A673 (cell line): ENCODE measurements at regions not wholly inside any gene's neighbourhood (a gene's known extent, or its start where the extent isn't known, plus 50 kb on each side); places are given as distances from the start of the nearest gene placed in this dataset.

Experiments used
- BruUV-seq: library from RNA; stranded (reverse); fragments of 400-500 nt; replicated peaks from 2 replicates; lab custom pipeline; 2021; lab: Mats Ljungman, UMichigan
- CTCF ChIA-PET: fragments of 300-600 bp; sonication (Branson Sonifier 250); formaldehyde crosslinking; loops from one replicate; lab custom pipeline; 2022; ENCODE audit warnings: antibody characterized with exemption; lab: Charles Lee
- POLR2A ChIA-PET: fragments of 300-600 bp; sonication (Branson Sonifier 250); formaldehyde crosslinking; loops from one replicate; lab custom pipeline; 2022; ENCODE audit warnings: antibody characterized with exemption; ENCODE audit not compliant: low non-redundant PET; lab: Charles Lee
- DNase-seq: peaks from one replicate; pipeline ENCODE4 v3.0.0-alpha.2; 2015; ENCODE audit warnings: low spot score
- H3K27ac ChIP-seq: fragments of 200-600 bp; sonication (generic); 2 replicates; pipeline ENCODE4 v1.5.1; 2016; ENCODE audit warnings: mixed run types, low read depth, mild to moderate bottlenecking, mixed read lengths, antibody characterized with exemption, low read length; ENCODE audit not compliant: poor library complexity, severe bottlenecking
- H3K27me3 ChIP-seq: fragments of 200-600 bp; sonication (generic); replicated peaks from 2 replicates; pipeline ENCODE4 v1.6.1; 2017; ENCODE audit warnings: mixed run types, low read depth, mild to moderate bottlenecking, mixed read lengths, antibody characterized with exemption, low read length; ENCODE audit not compliant: insufficient read depth, poor library complexity
- H3K36me3 ChIP-seq: fragments of 200-600 bp; sonication (generic); 2 replicates; pipeline ENCODE4 v1.6.1; 2016; ENCODE audit warnings: mixed run types, mild to moderate bottlenecking, mixed read lengths, antibody characterized with exemption, low read length; ENCODE audit not compliant: insufficient read depth, poor library complexity, severe bottlenecking
- H3K4me1 ChIP-seq: fragments of 200-600 bp; sonication (generic); 2 replicates; pipeline ENCODE4 v1.6.1; 2017; ENCODE audit warnings: mixed run types, mild to moderate bottlenecking, mixed read lengths, antibody characterized with exemption, low read length; ENCODE audit not compliant: insufficient read depth, poor library complexity, severe bottlenecking
- H3K4me3 ChIP-seq: fragments of 200-600 bp; sonication (generic); 2 replicates; pipeline ENCODE4 v1.5.1; 2016; ENCODE audit warnings: low read depth, mixed run types, mild to moderate bottlenecking, mixed read lengths, low read length; ENCODE audit not compliant: poor library complexity, severe bottlenecking
- H3K9me3 ChIP-seq: fragments of 200-600 bp; sonication (generic); 2 replicates; pipeline ENCODE4 v1.6.1; 2016; ENCODE audit warnings: mixed run types, low read depth, mild to moderate bottlenecking, mixed read lengths, antibody characterized with exemption, low read length; ENCODE audit not compliant: poor library complexity, severe bottlenecking
- EZH2 ChIP-seq: fragments of 200-600 bp; sonication (generic); IDR thresholded peaks from 2 replicates; pipeline ENCODE4 v1.6.1; 2017; ENCODE audit warnings: borderline replicate concordance, low read depth, mild to moderate bottlenecking, mixed read lengths, antibody characterized with exemption, low read length; ENCODE audit not compliant: poor library complexity, severe bottlenecking
- intact Hi-C: fragments of 100-400 bp; cut with micrococcal nuclease; formaldehyde crosslinking; loops from one replicate; pipeline ENCODE4 v1.10.0; 2022; ENCODE audit not compliant: unreplicated experiment
- TF ChIP-seq, protein P1 (sequence below): fragments of 300-800, 200-600 bp; sonication (generic); conservative IDR thresholded peaks from 2 replicates; pipeline ENCODE4 v1.5.1; 2017; ENCODE audit warnings: low read depth, mild to moderate bottlenecking, antibody characterized with exemption, low read length, moderate library complexity, mixed read lengths

- Histone ChIP-seq H3K27ac (no peak overlapping the region), H3K36me3 (no peaks in the 10 kb centered on the region), H3K4me3 (no peak overlapping the region), H3K9me3 (peaks cover 46% of the 10 kb centered on the region), H3K27me3 (no peaks in the 10 kb centered on the region), H3K4me1 (no peaks in the 10 kb centered on the region)
- intact Hi-C loops, result no loop called here
- DNase-seq, result no peak
- ChIA-PET POLR2A (no interaction called here), CTCF (no interaction called here)
- no TSS peak for BruUV-seq
- TF ChIP-seq, protein P1, sequence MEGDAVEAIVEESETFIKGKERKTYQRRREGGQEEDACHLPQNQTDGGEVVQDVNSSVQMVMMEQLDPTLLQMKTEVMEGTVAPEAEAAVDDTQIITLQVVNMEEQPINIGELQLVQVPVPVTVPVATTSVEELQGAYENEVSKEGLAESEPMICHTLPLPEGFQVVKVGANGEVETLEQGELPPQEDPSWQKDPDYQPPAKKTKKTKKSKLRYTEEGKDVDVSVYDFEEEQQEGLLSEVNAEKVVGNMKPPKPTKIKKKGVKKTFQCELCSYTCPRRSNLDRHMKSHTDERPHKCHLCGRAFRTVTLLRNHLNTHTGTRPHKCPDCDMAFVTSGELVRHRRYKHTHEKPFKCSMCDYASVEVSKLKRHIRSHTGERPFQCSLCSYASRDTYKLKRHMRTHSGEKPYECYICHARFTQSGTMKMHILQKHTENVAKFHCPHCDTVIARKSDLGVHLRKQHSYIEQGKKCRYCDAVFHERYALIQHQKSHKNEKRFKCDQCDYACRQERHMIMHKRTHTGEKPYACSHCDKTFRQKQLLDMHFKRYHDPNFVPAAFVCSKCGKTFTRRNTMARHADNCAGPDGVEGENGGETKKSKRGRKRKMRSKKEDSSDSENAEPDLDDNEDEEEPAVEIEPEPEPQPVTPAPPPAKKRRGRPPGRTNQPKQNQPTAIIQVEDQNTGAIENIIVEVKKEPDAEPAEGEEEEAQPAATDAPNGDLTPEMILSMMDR, result no peak
- no peak for TF ChIP-seq EZH2
These were observed 117.1 kb upstream of the ZNF91 start for GRCh38 chr19:23512151-23512925.

DNA sequence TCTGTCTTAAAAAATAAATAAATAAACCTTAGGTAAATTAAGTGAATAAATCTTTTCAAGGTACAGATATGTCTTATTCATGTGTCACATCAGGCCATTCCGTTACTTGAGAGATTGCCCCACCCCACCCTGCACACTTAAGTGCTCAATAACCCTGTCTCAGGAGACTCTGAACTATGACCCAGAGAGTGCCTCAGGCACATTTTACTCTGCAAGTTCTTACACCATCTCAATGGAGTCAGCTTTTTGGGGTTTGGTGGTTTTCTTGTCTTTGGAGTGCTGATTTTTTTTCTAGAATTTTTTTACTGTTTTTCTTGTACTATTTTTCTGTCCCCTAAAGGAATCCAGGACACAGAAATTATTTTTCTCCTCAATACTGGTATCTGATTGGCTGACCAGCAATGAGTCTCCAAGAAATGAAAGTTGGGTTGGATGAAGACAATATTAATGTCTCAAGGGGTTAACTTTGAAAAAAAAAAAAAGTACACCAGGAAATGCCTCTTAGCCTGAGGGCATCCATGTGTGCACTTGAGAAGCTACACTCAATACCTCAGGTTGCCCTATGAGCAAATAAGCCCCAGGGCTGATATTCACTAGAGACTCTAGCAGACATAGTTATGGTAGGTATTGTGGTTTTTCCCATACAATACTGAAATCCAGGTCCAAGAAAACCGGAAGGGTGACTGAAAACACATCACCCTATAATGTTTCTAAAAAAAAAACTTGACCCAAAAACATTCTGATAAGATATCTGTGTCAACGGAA lies 114.6 kb upstream of the ZNF91 start:
- POLR2A ChIA-PET, result no interaction called here
- Histone ChIP-seq H3K4me1 (no peaks in the 10 kb centered on the region), H3K9me3 (peaks cover 36% of the 10 kb centered on the region), H3K36me3 (no peaks in the 10 kb centered on the region), H3K27ac (no peak overlapping the region), H3K27me3 (no peaks in the 10 kb centered on the region), H3K4me3 (no peak overlapping the region)
- CTCF ChIA-PET, result no interaction called here
- intact Hi-C loops, result no loop called here
- BruUV-seq, result no TSS peak
- no peak for DNase-seq
- no peak for TF ChIP-seq EZH2
- TF ChIP-seq, protein P1, result no peak

DNA sequence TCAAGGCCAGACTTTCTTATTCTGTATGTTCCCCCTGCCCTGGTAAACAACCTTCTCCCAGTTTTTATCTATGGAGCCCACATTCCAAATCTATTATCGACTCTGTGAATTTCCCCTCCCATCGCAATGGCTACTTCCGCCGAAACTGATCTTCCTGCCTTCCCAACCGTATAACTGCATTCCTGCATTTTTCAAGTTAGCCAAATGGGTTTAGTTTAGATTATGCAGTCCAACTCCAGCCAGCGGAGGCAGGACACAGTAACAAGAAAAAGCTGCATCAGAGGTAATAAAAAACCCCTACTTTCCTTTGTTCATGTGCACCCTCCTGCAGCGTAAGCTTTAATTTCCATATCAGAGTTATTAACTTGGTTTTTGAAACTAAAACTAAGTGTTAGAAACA lies 112.2 kb upstream of the ZNF91 start:
- Histone ChIP-seq H3K9me3 (peaks cover 41% of the 10 kb centered on the region), H3K27ac (no peak overlapping the region), H3K27me3 (no peaks in the 10 kb centered on the region), H3K36me3 (no peaks in the 10 kb centered on the region), H3K4me3 (no peak overlapping the region), H3K4me1 (no peaks in the 10 kb centered on the region)
- ChIA-PET POLR2A (no interaction called here), CTCF (no interaction called here)
- no TSS peak for BruUV-seq
- intact Hi-C loops, result no loop called here
- DNase-seq, result no peak
- TF ChIP-seq, protein P1, result no peak
- TF ChIP-seq EZH2, result no peak
